Omental fat pad (tissue), 3 donors: ENCODE measurements at regions not wholly inside any gene's neighbourhood (a gene's known extent, or its start where the extent isn't known, plus 50 kb on each side); places are given as distances from the start of the nearest gene placed in this dataset.
"Not testable (repeated sequence)": the region's sequence is repeated elsewhere in the genome, so short reads cannot be mapped to it uniquely, and the experiment has no call there.

Experiments used
- ATAC-seq: fragments of 150-250 bp; one replicate; pipeline ENCODE4 v1.9.1; 2016; ENCODE audit warnings: mild to moderate bottlenecking, moderate library complexity; ENCODE audit not compliant: low FRiP score
- DNase-seq: peaks from one replicate; pipeline ENCODE4 v3.0.0-alpha.2; 2019; ENCODE audit warnings: low spot score
- TF ChIP-seq, protein P1 (sequence below), 3 donors: fragments of 450-650 bp; IDR thresholded peaks; one replicate each; pipeline ENCODE4 v1.5.1; 2016 to 2017; ENCODE audit warnings: antibody characterized with exemption in 3 of 3, mild to moderate bottlenecking in 3 of 3, moderate library complexity in 2 of 3

DNA sequence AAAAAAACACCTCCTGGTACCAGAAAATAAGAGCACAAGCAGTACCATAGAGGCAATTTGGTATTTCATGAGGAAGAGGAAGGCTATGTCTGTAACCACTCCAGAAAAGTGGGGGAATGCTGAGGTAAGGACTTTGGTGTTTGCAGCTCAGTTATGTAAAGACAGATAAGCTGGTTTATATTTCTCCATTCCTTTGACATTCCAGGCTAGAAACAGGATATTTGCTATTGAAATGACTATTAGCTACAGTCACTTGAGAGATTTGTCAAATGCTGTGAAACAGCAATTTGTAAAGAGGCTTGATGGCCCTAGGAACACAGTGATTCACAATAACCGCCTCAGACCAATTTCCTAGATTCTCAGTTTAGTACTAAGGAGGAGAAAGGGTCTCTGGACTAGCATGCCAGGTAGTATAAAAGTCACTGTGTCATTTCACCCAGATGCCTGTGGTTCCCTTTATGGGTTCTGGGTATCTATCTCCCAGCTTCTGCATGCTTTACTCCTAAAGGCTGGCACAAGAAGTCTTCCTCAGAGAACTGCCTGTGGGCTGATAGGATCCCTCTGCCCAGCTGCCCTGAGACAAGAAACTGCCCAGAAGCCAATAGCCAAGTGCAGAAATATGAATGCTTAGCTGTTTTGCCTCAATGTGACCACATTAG lies 80.5 kb downstream of the VCAM1 start:
- DNase-seq = no peak
- ATAC-seq = no peak
- TF ChIP-seq, protein P1, sequence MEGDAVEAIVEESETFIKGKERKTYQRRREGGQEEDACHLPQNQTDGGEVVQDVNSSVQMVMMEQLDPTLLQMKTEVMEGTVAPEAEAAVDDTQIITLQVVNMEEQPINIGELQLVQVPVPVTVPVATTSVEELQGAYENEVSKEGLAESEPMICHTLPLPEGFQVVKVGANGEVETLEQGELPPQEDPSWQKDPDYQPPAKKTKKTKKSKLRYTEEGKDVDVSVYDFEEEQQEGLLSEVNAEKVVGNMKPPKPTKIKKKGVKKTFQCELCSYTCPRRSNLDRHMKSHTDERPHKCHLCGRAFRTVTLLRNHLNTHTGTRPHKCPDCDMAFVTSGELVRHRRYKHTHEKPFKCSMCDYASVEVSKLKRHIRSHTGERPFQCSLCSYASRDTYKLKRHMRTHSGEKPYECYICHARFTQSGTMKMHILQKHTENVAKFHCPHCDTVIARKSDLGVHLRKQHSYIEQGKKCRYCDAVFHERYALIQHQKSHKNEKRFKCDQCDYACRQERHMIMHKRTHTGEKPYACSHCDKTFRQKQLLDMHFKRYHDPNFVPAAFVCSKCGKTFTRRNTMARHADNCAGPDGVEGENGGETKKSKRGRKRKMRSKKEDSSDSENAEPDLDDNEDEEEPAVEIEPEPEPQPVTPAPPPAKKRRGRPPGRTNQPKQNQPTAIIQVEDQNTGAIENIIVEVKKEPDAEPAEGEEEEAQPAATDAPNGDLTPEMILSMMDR (IDR thresholded peaks at IDR 0.05) = no peak

DNA sequence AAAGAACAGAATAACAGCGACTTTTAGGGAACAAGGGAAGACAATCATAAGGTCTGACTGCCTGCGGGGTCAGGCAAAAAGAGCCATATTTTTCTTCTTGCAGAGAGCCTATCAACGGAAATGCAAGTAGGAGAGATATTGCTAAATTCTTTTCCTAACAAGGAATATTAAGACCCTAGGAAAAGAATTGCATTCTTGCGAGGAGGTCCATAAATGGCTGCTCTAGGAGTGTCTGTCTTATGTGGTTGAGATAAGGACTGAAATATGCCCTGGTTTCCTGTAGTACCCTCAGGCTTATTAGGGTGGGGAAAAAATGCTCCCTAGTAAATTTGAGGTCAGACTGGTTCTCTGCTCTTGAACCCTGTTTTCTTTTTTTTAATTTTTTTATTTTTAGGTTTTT lies 81.7 kb downstream of the VCAM1 start:
- DNase-seq, ATAC-seq: not testable (repeated sequence)

DNA sequence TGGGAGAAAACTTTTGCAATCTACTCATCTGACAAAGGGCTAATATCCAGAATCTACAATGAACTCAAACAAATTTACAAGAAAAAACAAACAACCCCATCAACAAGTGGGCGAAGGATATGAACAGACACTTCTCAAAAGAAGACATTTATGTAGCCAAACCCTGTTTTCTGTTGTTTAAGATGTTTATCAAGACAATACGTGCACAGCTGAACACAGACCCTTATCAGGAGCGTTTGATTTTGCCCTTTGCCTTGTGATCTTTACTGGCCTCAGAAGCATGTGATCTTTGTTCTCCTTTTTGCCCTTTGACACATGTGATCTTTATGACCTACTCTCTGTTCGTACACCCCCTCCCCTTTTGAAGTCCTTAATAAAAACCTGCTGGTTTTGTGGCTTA lies 83.7 kb downstream of the VCAM1 start:
- not testable (repeated sequence) for DNase-seq, ATAC-seq

DNA sequence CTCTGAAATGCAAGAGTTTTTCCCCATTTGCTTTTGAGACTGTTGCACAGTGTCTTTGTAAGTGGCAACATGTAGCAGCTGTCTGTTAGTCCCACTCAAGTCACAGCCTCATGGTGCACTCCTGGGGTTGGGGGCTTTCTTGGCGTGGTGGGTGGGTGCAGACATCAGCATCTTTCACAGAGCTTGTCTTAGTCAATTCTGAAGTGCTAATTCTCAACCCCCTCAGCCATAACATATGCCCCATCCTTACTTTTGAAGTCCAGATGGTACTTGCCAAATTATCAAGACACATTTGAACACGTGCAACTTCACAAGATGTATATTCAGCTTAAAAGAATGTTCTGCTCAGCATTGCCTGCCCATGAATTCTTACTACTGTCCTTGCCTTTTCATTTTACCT lies 87.1 kb downstream of the VCAM1 start:
- ATAC-seq = no peak
- DNase-seq = no peak
- TF ChIP-seq, protein P1 (IDR thresholded peaks at IDR 0.05) = no peak

DNA sequence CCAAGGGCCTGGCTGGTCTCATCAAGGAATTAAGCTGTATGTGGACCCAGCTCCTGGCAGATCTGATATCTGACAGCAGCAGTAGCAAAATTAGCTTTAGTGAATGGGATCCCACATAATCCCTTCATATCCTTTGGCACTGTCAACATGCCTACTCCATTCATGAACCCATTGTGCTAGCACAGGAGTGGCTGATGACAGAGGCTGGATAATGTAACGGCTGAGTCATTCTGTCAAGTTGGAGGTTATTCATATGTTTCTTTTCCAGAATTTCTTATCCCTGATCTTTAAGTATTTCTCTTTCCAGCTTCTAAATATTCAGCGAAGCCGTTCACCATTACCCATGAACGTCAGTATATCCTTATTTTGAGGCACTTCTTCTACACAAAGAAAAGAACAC lies 84.3 kb downstream of the EXTL2 start:
- ATAC-seq (no peak), DNase-seq (no peak)
- TF ChIP-seq, protein P1 (IDR thresholded peaks at IDR 0.05) = no peak

DNA sequence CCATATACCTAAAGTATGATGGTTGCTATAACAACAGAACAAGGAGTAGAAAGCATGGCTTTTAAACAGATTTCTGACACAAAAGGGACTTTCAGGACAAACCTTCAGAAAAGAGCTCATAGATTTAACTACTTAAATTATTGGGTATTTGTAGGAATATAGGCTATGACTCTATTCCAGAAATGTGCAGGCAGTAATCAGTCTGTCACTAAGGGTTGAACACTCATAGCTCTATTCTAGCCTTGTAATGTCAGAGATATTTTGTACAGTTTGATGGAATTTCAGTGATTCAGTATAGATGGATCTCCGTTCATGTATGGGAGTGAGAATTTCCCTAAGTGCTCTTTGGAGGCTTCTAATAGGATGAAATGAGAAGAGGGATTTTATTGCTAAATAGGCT lies 82.8 kb downstream of the EXTL2 start:
- DNase-seq (no peak), ATAC-seq (no peak)
- TF ChIP-seq, protein P1 (IDR thresholded peaks at IDR 0.05) = no peak

- DNase-seq, ATAC-seq: not testable (repeated sequence)
Measured at GRCh38 chr1:100814938-100815337, 79.7 kb downstream of the EXTL2 start.

- TF ChIP-seq, protein P1 (IDR thresholded peaks at IDR 0.05) = no peak
- DNase-seq (no peak), ATAC-seq (no peak)
Measured at GRCh38 chr1:100816049-100816448, 78.6 kb downstream of the EXTL2 start.

DNA sequence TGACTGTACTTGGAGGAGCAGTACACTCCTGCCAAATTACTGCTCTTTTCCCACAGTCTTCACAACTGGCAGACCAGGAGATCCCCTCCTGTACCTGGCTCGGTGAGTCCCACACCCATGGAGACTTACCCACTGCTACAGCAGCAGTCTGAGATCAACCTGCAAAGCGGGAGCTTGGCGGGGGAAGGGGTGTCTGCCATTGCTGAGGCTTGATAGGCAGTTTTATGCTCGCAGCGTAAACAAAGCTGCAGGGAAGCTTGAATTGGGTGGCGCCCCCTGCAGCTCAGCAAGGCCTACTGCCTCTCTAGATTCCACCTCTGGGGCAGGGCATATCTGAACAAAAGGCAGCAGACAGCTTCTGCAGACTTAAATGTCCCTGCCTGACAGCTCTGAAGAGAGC lies 74.4 kb downstream of the EXTL2 start:
- ATAC-seq, DNase-seq: not testable (repeated sequence)

GRCh38 chr1:100821919-100822318 lies 72.7 kb downstream of the EXTL2 start:
- ATAC-seq, DNase-seq: not testable (repeated sequence)
